Body of pancreas (tissue), 4 donors: ENCODE measurements at regions not wholly inside any gene's neighbourhood (a gene's known extent, or its start where the extent isn't known, plus 50 kb on each side); places are given as distances from the start of the nearest gene placed in this dataset.

ENCODE experiments used
- ATAC-seq: fragments of 150-250 bp; one replicate; pipeline ENCODE4 v1.9.1; 2016
- DNase-seq, 4 donors: peaks; one replicate each; pipeline ENCODE4 v3.0.0-alpha.2; 2019
- H3K27ac ChIP-seq, 4 donors: fragments of 200-600 bp; sonication (generic); 1 replicate in 3 of 4; 2 replicates in 1 of 4; pipeline versions ENCODE4 v1.5.1 to v1.6.1; 2016 to 2019; ENCODE audit warnings: mild to moderate bottlenecking in 1 of 4, mixed read lengths in 1 of 4, moderate library complexity in 1 of 4
- H3K27me3 ChIP-seq, 2 donors: fragments of 200-600 bp; sonication (generic); one replicate each; pipeline ENCODE4 v1.6.0; 2016; ENCODE audit warnings: mild to moderate bottlenecking in 1 of 2
- H3K36me3 ChIP-seq, 2 donors: fragments of 200-600 bp; sonication (generic); replicated peaks in 1 of 2; 2 replicates each; pipeline ENCODE4 v1.5.1; 2016; ENCODE audit warnings: low read depth in 2 of 2; ENCODE audit not compliant: insufficient read depth in 1 of 2
- H3K4me1 ChIP-seq: fragments of 200-600 bp; sonication (generic); one replicate; pipeline ENCODE4 v1.6.0; 2016
- H3K4me3 ChIP-seq, 2 donors: fragments of 200-600 bp; sonication (generic); 1 replicate in 1 of 2; 2 replicates in 1 of 2; pipeline ENCODE4 v1.5.1; 2016 to 2019
- H3K9me3 ChIP-seq, 3 donors: fragments of 200-600 bp; sonication (generic); 1 replicate in 2 of 3; 2 replicates in 1 of 3; pipeline ENCODE4 v1.5.1; 2016
- POLR2A ChIP-seq, 3 donors: fragments of 450-650 bp; IDR thresholded peaks; one replicate each; pipeline ENCODE4 v1.6.1; 2016; ENCODE audit warnings: antibody characterized with exemption in 3 of 3, mild to moderate bottlenecking in 2 of 3
- WGBS, 2 donors: methylation state at CpG; one replicate each; pipeline ENCODE4 v1.1.5; 2017; 5-methylcytosine and 5-hydroxymethylcytosine counted together
- intact Hi-C: fragments of 100-400 bp; cut with DNase I; formaldehyde crosslinking; loops from one replicate; pipeline ENCODE4 v1.15.1; 2023
- TF ChIP-seq, protein P1 (sequence below), 7 experiments: fragments of 450-650 bp in 4 of 7; fragments of 200-600 bp in 3 of 7; sonication (generic) in 3 of 7; IDR thresholded peaks; one replicate each; pipeline ENCODE4 v1.5.1; 2016 to 2019; ENCODE audit warnings: antibody characterized with exemption in 7 of 7

DNA sequence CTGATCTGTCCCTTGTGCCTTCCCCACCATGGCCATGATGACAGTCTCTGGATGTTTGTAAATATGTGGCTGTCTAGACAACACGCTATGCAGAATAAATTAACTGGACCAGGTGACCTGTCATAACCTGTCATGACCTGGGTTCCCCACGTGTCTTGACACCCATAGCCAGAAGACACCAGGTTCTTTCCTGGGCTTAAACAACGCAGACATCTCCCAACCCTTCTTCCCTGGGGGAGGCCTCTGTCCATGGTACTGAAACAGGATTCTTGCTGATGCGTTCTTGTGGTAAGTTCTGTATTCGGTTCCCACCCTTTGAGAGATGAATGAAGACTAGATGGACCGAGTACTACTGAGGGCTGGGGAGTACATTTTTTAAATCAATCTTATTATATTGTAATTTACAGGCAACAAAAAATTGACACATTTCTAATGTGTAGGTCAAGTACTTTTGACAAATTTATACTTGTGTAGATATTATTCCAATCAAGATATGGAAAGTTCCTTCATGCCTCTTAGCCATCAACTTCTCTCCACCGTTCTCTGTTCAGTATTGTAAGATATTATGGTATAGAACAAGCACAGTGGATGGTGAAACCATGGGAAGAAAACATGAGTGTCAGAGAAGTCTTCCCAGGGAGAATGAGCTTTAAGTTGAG is 738.8 kb downstream of the PTPRU start:
- no peaks in the 10 kb centered on the region for H3K27me3 ChIP-seq
- ATAC-seq (no peak), DNase-seq (no peak)
- H3K27ac ChIP-seq, result no peak overlapping the region
- TF ChIP-seq, protein P1, sequence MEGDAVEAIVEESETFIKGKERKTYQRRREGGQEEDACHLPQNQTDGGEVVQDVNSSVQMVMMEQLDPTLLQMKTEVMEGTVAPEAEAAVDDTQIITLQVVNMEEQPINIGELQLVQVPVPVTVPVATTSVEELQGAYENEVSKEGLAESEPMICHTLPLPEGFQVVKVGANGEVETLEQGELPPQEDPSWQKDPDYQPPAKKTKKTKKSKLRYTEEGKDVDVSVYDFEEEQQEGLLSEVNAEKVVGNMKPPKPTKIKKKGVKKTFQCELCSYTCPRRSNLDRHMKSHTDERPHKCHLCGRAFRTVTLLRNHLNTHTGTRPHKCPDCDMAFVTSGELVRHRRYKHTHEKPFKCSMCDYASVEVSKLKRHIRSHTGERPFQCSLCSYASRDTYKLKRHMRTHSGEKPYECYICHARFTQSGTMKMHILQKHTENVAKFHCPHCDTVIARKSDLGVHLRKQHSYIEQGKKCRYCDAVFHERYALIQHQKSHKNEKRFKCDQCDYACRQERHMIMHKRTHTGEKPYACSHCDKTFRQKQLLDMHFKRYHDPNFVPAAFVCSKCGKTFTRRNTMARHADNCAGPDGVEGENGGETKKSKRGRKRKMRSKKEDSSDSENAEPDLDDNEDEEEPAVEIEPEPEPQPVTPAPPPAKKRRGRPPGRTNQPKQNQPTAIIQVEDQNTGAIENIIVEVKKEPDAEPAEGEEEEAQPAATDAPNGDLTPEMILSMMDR (IDR thresholded peaks at IDR 0.05), result no peak
- TF ChIP-seq POLR2A (IDR thresholded peaks at IDR 0.05), result no peak
- no peaks in the 10 kb centered on the region for H3K4me1 ChIP-seq
- WGBS, 2 donors, result 21 to 37% methylated on average over 7 of the region's 7 CpGs
- intact Hi-C loops, result no loop called here
- no peak overlapping the region for H3K4me3 ChIP-seq
- H3K36me3 ChIP-seq, result no peaks in the 10 kb centered on the region
- H3K9me3 ChIP-seq, result no peaks in the 10 kb centered on the region

- Histone ChIP-seq H3K27me3 (no peaks in the 10 kb centered on the region), H3K4me1 (no peaks in the 10 kb centered on the region), H3K9me3 (no peaks in the 10 kb centered on the region), H3K4me3 (no peak overlapping the region), H3K36me3 (no peaks in the 10 kb centered on the region), H3K27ac (no peak overlapping the region)
- WGBS, 2 donors, result 18 to 21% methylated on average over 1 of the region's 1 CpG
- peak; percentile 63 for ATAC-seq
- intact Hi-C loops, result no loop called here
- DNase-seq, result no peak
- TF ChIP-seq, protein P1 (IDR thresholded peaks at IDR 0.05), result no peak
Measured at GRCh38 chr1:29974316-29974724, 738.0 kb downstream of the PTPRU start.

DNA sequence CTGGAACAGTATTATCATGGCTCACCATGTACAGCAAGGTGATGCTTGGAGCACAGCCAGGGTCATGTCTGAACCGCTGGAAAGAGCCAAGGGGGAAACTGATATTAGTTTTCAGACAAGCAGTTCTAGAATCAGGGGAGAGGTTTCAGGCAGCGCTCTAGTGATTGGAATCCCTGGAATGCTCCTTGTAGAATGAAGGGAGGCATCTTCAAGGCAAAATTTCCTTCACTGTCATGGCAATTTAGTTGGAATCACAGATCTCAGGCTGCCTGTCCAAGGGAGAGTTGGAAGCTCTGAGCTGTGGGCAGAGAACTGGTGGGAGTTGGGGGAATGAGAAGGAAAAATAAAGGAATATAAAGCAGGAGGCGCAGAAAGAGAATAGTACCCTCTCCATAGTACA is 737.1 kb downstream of the PTPRU start:
- no peaks in the 10 kb centered on the region for H3K4me1 ChIP-seq
- WGBS, 2 donors, result 45 to 50% methylated on average over 3 of the region's 3 CpGs
- no peak for ATAC-seq
- DNase-seq, result no peak
- H3K4me3 ChIP-seq, result no peak overlapping the region
- intact Hi-C loops, result no loop called here
- H3K27me3 ChIP-seq, result no peaks in the 10 kb centered on the region
- no peaks in the 10 kb centered on the region for H3K36me3 ChIP-seq
- no peak overlapping the region for H3K27ac ChIP-seq
- H3K9me3 ChIP-seq, result no peaks in the 10 kb centered on the region
- TF ChIP-seq POLR2A (IDR thresholded peaks at IDR 0.05), result no peak
- TF ChIP-seq, protein P1 (IDR thresholded peaks at IDR 0.05), result no peak

DNA sequence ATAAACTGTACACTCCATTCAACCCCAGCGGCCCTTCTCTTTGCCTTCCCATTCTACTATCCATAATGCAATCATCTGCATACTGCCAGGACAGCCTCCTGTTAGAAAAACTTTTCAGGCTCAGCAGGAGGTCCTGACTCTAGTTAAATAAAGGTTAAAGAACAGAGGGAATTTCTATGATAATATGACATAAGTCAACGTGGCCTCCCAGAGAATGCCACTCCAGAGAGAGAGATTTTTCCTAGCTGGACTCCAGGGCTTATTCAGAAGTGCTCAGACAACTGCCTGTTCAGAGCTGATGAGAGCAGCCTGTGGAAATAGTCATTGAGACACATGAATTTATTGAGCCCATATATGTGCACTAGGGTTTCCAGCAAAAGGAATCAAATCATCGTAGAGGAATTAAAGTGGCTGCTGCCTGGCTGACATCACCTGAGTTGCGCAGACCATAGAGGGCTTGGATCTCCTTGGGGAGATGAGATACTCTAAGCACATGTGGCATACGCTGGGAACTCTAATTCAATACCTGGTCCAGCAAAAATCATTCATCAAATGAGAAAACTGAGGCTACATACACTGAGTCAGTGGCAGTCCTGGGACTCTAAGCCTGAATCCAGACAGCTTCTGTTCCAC is 736.2 kb downstream of the PTPRU start:
- no peak overlapping the region for H3K4me3 ChIP-seq
- H3K36me3 ChIP-seq, result no peaks in the 10 kb centered on the region
- H3K27ac ChIP-seq, result no peak overlapping the region
- H3K4me1 ChIP-seq, result no peaks in the 10 kb centered on the region
- H3K27me3 ChIP-seq, result no peaks in the 10 kb centered on the region
- intact Hi-C loops, result no loop called here
- TF ChIP-seq POLR2A (IDR thresholded peaks at IDR 0.05), result no peak
- TF ChIP-seq, protein P1 (IDR thresholded peaks at IDR 0.05), result no peak
- WGBS, 2 donors, result 54 to 56% methylated on average over 5 of the region's 5 CpGs
- H3K9me3 ChIP-seq, result no peaks in the 10 kb centered on the region
- no peak for DNase-seq
- ATAC-seq, result no peak

DNA sequence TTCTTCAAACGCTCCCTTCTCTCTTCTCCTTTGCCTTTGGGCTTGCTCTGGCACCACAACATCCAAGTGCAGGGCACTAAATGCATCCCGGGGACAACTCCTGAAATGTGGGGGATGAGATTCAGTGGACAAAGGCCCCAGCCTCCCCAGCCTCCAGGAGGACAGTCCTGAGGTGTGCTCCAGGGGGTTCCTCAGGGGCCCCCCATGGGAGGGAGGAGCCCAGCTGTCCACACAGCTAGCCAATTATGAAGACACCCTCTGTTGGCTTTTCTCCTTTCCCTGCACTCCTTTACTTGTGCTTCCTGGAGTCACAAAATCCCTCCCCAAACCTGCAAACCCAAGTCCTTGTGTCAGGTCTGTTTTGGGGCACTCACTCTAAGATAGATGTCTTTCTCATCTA is 735.4 kb downstream of the PTPRU start:
- H3K4me3 ChIP-seq, result no peak overlapping the region
- H3K9me3 ChIP-seq, result no peaks in the 10 kb centered on the region
- DNase-seq, result no peak
- no peak overlapping the region for H3K27ac ChIP-seq
- intact Hi-C loops, result no loop called here
- WGBS, 2 donors, result 65 to 78% methylated on average over 2 of the region's 2 CpGs
- no peaks in the 10 kb centered on the region for H3K36me3 ChIP-seq
- TF ChIP-seq, protein P1 (IDR thresholded peaks at IDR 0.05), result no peak
- no peak for TF ChIP-seq POLR2A (IDR thresholded peaks at IDR 0.05)
- ATAC-seq, result no peak
- H3K27me3 ChIP-seq, result no peaks in the 10 kb centered on the region
- H3K4me1 ChIP-seq, result no peaks in the 10 kb centered on the region
